OCI-LY3 (cell line): ENCODE measurements at regions not wholly inside any gene's neighbourhood (a gene's known extent, or its start where the extent isn't known, plus 50 kb on each side); places are given as distances from the start of the nearest gene placed in this dataset.
"Not testable (repeated sequence)": the region's sequence is repeated elsewhere in the genome, so short reads cannot be mapped to it uniquely, and the experiment has no call there.

Experiments used
- H2AFZ ChIP-seq: fragments of 200-600, 300-600 bp; shearing (Covaris generic); 2 replicates; pipeline ENCODE4 v1.6.0; 2014; ENCODE audit warnings: antibody characterized with exemption, low read depth, low read length
- H3K27ac ChIP-seq: fragments of 200-600, 300-600 bp; sonication (generic); 2 replicates; pipeline ENCODE4 v1.5.1; 2014; ENCODE audit warnings: mild to moderate bottlenecking, low read length, moderate library complexity, mixed read lengths
- H3K27me3 ChIP-seq: fragments of 200-600, 300-600 bp; sonication (generic); 2 replicates; pipeline ENCODE4 v1.6.1; 2014; ENCODE audit warnings: low read depth, low read length, mixed read lengths
- H3K36me3 ChIP-seq: fragments of 200-600, 300-600 bp; sonication (generic); replicated peaks from 2 replicates; pipeline ENCODE3; 2014; ENCODE audit warnings: low read depth, low read length, mixed read lengths
- H3K4me1 ChIP-seq: fragments of 300-600, 200-600 bp; sonication (generic); 2 replicates; pipeline ENCODE4 v1.6.1; 2014; ENCODE audit warnings: low read length, mixed read lengths
- H3K4me2 ChIP-seq: fragments of 200-600, 300-600 bp; sonication (generic); 2 replicates; pipeline ENCODE4 v1.6.1; 2014; ENCODE audit warnings: low read length, mixed read lengths
- H3K4me3 ChIP-seq: fragments of 300-600, 200-600 bp; sonication (generic); 2 replicates; pipeline ENCODE4 v1.5.1; 2014; ENCODE audit warnings: antibody characterized with exemption, mild to moderate bottlenecking, low read length, moderate library complexity
- H3K79me2 ChIP-seq: fragments of 300-600, 200-600 bp; shearing (Covaris generic); 2 replicates; pipeline ENCODE4 v1.6.1; 2014; ENCODE audit warnings: mild to moderate bottlenecking, low read length, mixed read lengths
- H3K9ac ChIP-seq: fragments of 300-600, 200-600 bp; shearing (Covaris generic); 2 replicates; pipeline ENCODE4 v1.6.0; 2014; ENCODE audit warnings: mild to moderate bottlenecking, low read length, moderate library complexity
- H3K9me3 ChIP-seq: fragments of 200-600, 300-600 bp; shearing (Covaris generic); 2 replicates; pipeline ENCODE4 v1.6.1; 2014; ENCODE audit warnings: low read length, mixed read lengths; ENCODE audit not compliant: insufficient read depth
- H4K20me1 ChIP-seq: fragments of 200-600, 300-600 bp; sonication (generic); 2 replicates; pipeline ENCODE4 v1.6.1; 2016; ENCODE audit warnings: low read length, mixed read lengths; ENCODE audit not compliant: insufficient read depth
- CTCF ChIP-seq: fragments of 200-600, 300-600 bp; sonication (generic); IDR thresholded peaks from 2 replicates; pipeline ENCODE4 v1.5.1; 2014; ENCODE audit warnings: antibody characterized with exemption, low read length, low read depth
- EZH2phosphoT487 ChIP-seq: fragments of 200-600 bp; shearing (Covaris generic); IDR thresholded peaks from 2 replicates; pipeline ENCODE4 v1.6.1; 2018; ENCODE audit warnings: antibody characterized with exemption, mixed run types, low read depth

GRCh38 chr12:46692606-46693005 lies 133.2 kb downstream of the SLC38A4 start:
- Histone ChIP-seq H4K20me1 (no peaks in the 10 kb centered on the region), H3K9me3 (no peaks in the 10 kb centered on the region), H3K4me3 (no peak overlapping the region), H2AFZ (no peak overlapping the region), H3K36me3 (no peaks in the 10 kb centered on the region), H3K27ac (no peak overlapping the region), H3K4me1 (no peaks in the 10 kb centered on the region), H3K27me3 (no peaks in the 10 kb centered on the region), H3K9ac (no peak overlapping the region), H3K79me2 (no peaks in the 10 kb centered on the region), H3K4me2 (no peak overlapping the region)
- TF ChIP-seq CTCF (no peak), EZH2phosphoT487 (no peak)

GRCh38 chr12:46686267-46686942 lies 139.4 kb downstream of the SLC38A4 start:
- Histone ChIP-seq H3K79me2 (no peaks in the 10 kb centered on the region), H3K9ac (no peak overlapping the region), H3K27me3 (no peaks in the 10 kb centered on the region), H2AFZ (no peak overlapping the region), H3K4me2 (no peak overlapping the region), H3K4me3 (no peak overlapping the region), H3K27ac (no peak overlapping the region), H3K9me3 (no peaks in the 10 kb centered on the region), H3K4me1 (no peaks in the 10 kb centered on the region), H4K20me1 (no peaks in the 10 kb centered on the region), H3K36me3 (peaks cover 5% of the 10 kb centered on the region)
- TF ChIP-seq EZH2phosphoT487 (no peak), CTCF (no peak)

GRCh38 chr12:46684243-46684642 lies 141.6 kb downstream of the SLC38A4 start:
- not testable (repeated sequence) for H2AFZ ChIP-seq, H3K79me2 ChIP-seq, H3K27me3 ChIP-seq, H3K9me3 ChIP-seq, H4K20me1 ChIP-seq, H3K9ac ChIP-seq, H3K36me3 ChIP-seq, H3K4me1 ChIP-seq, H3K27ac ChIP-seq, H3K4me3 ChIP-seq, H3K4me2 ChIP-seq

- Histone ChIP-seq H3K9ac (no peak overlapping the region), H2AFZ (no peak overlapping the region), H3K9me3 (no peaks in the 10 kb centered on the region), H3K79me2 (no peaks in the 10 kb centered on the region), H3K4me2 (no peak overlapping the region), H3K27ac (no peak overlapping the region), H3K4me1 (peaks cover 7% of the 10 kb centered on the region), H3K27me3 (no peaks in the 10 kb centered on the region), H3K36me3 (peaks cover 5% of the 10 kb centered on the region), H3K4me3 (no peak overlapping the region), H4K20me1 (no peaks in the 10 kb centered on the region)
- no peak for TF ChIP-seq EZH2phosphoT487
- TF ChIP-seq CTCF, result 0 out of 2 replicates have a peak, but pooled peaks have one; percentile 17
Observed at GRCh38 chr12:46682148-46682547, 143.6 kb downstream of the SLC38A4 start.

GRCh38 chr12:46680506-46680905 lies 145.3 kb downstream of the SLC38A4 start:
- Histone ChIP-seq H3K4me2 (no peak overlapping the region), H3K36me3 (peaks cover 5% of the 10 kb centered on the region), H4K20me1 (no peaks in the 10 kb centered on the region), H3K4me1 (peaks cover 13% of the 10 kb centered on the region), H3K79me2 (no peaks in the 10 kb centered on the region), H2AFZ (no peak overlapping the region), H3K4me3 (no peak overlapping the region), H3K27ac (no peak overlapping the region), H3K9ac (no peak overlapping the region), H3K9me3 (no peaks in the 10 kb centered on the region), H3K27me3 (no peaks in the 10 kb centered on the region)
- no peak for TF ChIP-seq CTCF
- no peak for TF ChIP-seq EZH2phosphoT487
